HG03378 (cell line): ENCODE measurements at regions not wholly inside any gene's neighbourhood (a gene's known extent, or its start where the extent isn't known, plus 50 kb on each side); places are given as distances from the start of the nearest gene placed in this dataset.
"Not testable (repeated sequence)": the region's sequence is repeated elsewhere in the genome, so short reads cannot be mapped to it uniquely, and the experiment has no call there.

Source experiments
- ATAC-seq: cut with Tn5 transposase; IDR thresholded peaks from one replicate; pipeline ENCODE4 v1.9.1; 2021; ENCODE audit warnings: mild to moderate bottlenecking, moderate library complexity; ENCODE audit not compliant: unreplicated experiment

- no peak for ATAC-seq
These were observed 532.4 kb upstream of the ITGA1 start for GRCh38 chr5:52255308-52255707.

GRCh38 chr5:52262844-52263243, 524.9 kb upstream of the ITGA1 start:
- ATAC-seq: no peak

- ATAC-seq: no peak
These were observed 518.3 kb upstream of the ITGA1 start for GRCh38 chr5:52269401-52269800.

GRCh38 chr5:52269859-52270258, 517.9 kb upstream of the ITGA1 start:
- no peak for ATAC-seq

- ATAC-seq: no peak
These were observed 512.1 kb upstream of the ITGA1 start for GRCh38 chr5:52275639-52276038.

- no peak for ATAC-seq
These were observed 510.6 kb upstream of the ITGA1 start for GRCh38 chr5:52277101-52277500.

GRCh38 chr5:52282647-52283046, 505.1 kb upstream of the ITGA1 start:
- no peak for ATAC-seq

- no peak for ATAC-seq
These were observed 504.5 kb upstream of the ITGA1 start for GRCh38 chr5:52283221-52283620.

- ATAC-seq: no peak
These were observed 486.9 kb upstream of the ITGA1 start for GRCh38 chr5:52300703-52301372.

- not testable (repeated sequence) for ATAC-seq
These were observed 482.9 kb upstream of the ITGA1 start for GRCh38 chr5:52304816-52305215.

GRCh38 chr5:52328220-52328806, 459.4 kb upstream of the ITGA1 start:
- no peak for ATAC-seq

- ATAC-seq: no peak
These were observed 456.0 kb upstream of the ITGA1 start for GRCh38 chr5:52331725-52332124.

GRCh38 chr5:52334367-52334766, 453.3 kb upstream of the ITGA1 start:
- ATAC-seq: no peak

- no peak for ATAC-seq
These were observed 448.4 kb upstream of the ITGA1 start for GRCh38 chr5:52339285-52339684.

GRCh38 chr5:52342361-52342760, 445.4 kb upstream of the ITGA1 start:
- ATAC-seq: no peak

GRCh38 chr5:52356311-52356918, 431.3 kb upstream of the ITGA1 start:
- no peak for ATAC-seq

GRCh38 chr5:52359261-52359660, 428.5 kb upstream of the ITGA1 start:
- ATAC-seq: no peak

- no peak for ATAC-seq
These were observed 426.7 kb upstream of the ITGA1 start for GRCh38 chr5:52360985-52361384.

GRCh38 chr5:52374286-52374685, 413.4 kb upstream of the ITGA1 start:
- ATAC-seq: no peak

GRCh38 chr5:52375969-52376368, 411.7 kb upstream of the ITGA1 start:
- no peak for ATAC-seq

- ATAC-seq: no peak
These were observed 411.1 kb upstream of the ITGA1 start for GRCh38 chr5:52376592-52376991.

- no peak for ATAC-seq
These were observed 409.5 kb upstream of the ITGA1 start for GRCh38 chr5:52378237-52378636.
